Prostate gland (tissue), 2 donors: ENCODE measurements at regions not wholly inside any gene's neighbourhood (a gene's known extent, or its start where the extent isn't known, plus 50 kb on each side); places are given as distances from the start of the nearest gene placed in this dataset.

Experiments used
- DNase-seq: peaks from one replicate; pipeline ENCODE4 v3.0.0-alpha.2; 2019; ENCODE audit warnings: low spot score
- H3K27ac ChIP-seq, 2 donors: fragments of 200-600 bp; sonication (generic); 2 replicates each; pipeline ENCODE4 v1.5.1; 2017 to 2019
- H3K27me3 ChIP-seq: fragments of 200-600 bp; sonication (generic); replicated peaks from 2 replicates; pipeline ENCODE4 v1.5.1; 2019; ENCODE audit not compliant: insufficient read depth
- H3K36me3 ChIP-seq, 2 donors: fragments of 200-600 bp; sonication (generic); 1 replicate in 1 of 2; 2 replicates in 1 of 2; pipeline versions ENCODE4 v1.5.1 to v1.8.1; 2017 to 2019
- H3K4me1 ChIP-seq: fragments of 200-600 bp; sonication (generic); replicated peaks from 2 replicates; pipeline ENCODE4 v1.5.1; 2019
- H3K4me3 ChIP-seq, 2 donors: fragments of 200-600 bp; sonication (generic); 2 replicates each; pipeline ENCODE4 v1.5.1; 2017 to 2019
- H3K9me3 ChIP-seq: fragments of 200-600 bp; sonication (generic); 2 replicates; pipeline ENCODE4 v1.5.1; 2017
- CTCF ChIP-seq, 4 experiments: fragments of 200-600 bp in 2 of 4; fragments of 450-650 bp in 2 of 4; sonication (generic) in 2 of 4; IDR thresholded peaks; 1 replicate in 3 of 4; 2 replicates in 1 of 4; pipeline ENCODE4 v1.5.1; 2016 to 2019; ENCODE audit warnings: antibody characterized with exemption in 4 of 4, mild to moderate bottlenecking in 2 of 4, moderate library complexity in 2 of 4
- POLR2A ChIP-seq: fragments of 450-650 bp; IDR thresholded peaks from one replicate; pipeline ENCODE4 v1.6.1; 2016; ENCODE audit warnings: antibody characterized with exemption, mild to moderate bottlenecking
- POLR2AphosphoS5 ChIP-seq: sonication (generic); formaldehyde crosslinking; IDR thresholded peaks from one replicate; pipeline ENCODE4 v1.6.1; 2017; ENCODE audit warnings: antibody characterized with exemption
- WGBS: methylation state at CpG from one replicate; pipeline ENCODE4 v1.1.5; 2018; 5-methylcytosine and 5-hydroxymethylcytosine counted together
- intact Hi-C: fragments of 100-400 bp; cut with DNase I; formaldehyde crosslinking; loops from one replicate; pipeline ENCODE4 v1.14.2; 2022

- intact Hi-C loops: no loop called here
- Histone ChIP-seq H3K27me3 (peaks cover 3% of the 10 kb centered on the region), H3K4me1 (no peaks in the 10 kb centered on the region), H3K27ac (no peak overlapping the region), H3K9me3 (no peaks in the 10 kb centered on the region), H3K36me3 (no peaks in the 10 kb centered on the region), H3K4me3 (no peak overlapping the region)
- DNase-seq: no peak
- 83% methylated on average over 6 of the region's 6 CpGs for WGBS
- no peak for TF ChIP-seq POLR2A
- no peak for TF ChIP-seq CTCF (IDR thresholded peaks at IDR 0.05)
- TF ChIP-seq POLR2AphosphoS5: no peak
Measured at GRCh38 chr13:22050951-22051563, 380.2 kb downstream of the FGF9 start.

- 74% methylated on average over 3 of the region's 3 CpGs for WGBS
- intact Hi-C loops: no loop called here
- peaks cover 2% of the 10 kb centered on the region for H3K27me3 ChIP-seq
- H3K27ac ChIP-seq: no peak overlapping the region
- no peaks in the 10 kb centered on the region for H3K36me3 ChIP-seq
- DNase-seq: no peak
- TF ChIP-seq POLR2A (no peak), CTCF (IDR thresholded peaks at IDR 0.05) (no peak), POLR2AphosphoS5 (no peak)
- H3K4me3 ChIP-seq: no peak overlapping the region
- H3K9me3 ChIP-seq: no peaks in the 10 kb centered on the region
- H3K4me1 ChIP-seq: no peaks in the 10 kb centered on the region
Measured at GRCh38 chr13:22053053-22053452, 382.2 kb downstream of the FGF9 start.

GRCh38 chr13:22055259-22055658 lies 384.4 kb downstream of the FGF9 start:
- Histone ChIP-seq H3K9me3 (no peaks in the 10 kb centered on the region), H3K27me3 (no peaks in the 10 kb centered on the region), H3K4me3 (no peak overlapping the region), H3K36me3 (no peaks in the 10 kb centered on the region), H3K4me1 (no peaks in the 10 kb centered on the region), H3K27ac (no peak overlapping the region)
- WGBS: 58% methylated on average over 5 of the region's 5 CpGs
- no peak for DNase-seq
- no peak for TF ChIP-seq POLR2A
- no peak for TF ChIP-seq CTCF (IDR thresholded peaks at IDR 0.05)
- no peak for TF ChIP-seq POLR2AphosphoS5
- intact Hi-C loops: no loop called here

GRCh38 chr13:22060187-22060586 lies 389.3 kb downstream of the FGF9 start:
- no peak for DNase-seq
- Histone ChIP-seq H3K9me3 (no peaks in the 10 kb centered on the region), H3K4me3 (no peak overlapping the region), H3K4me1 (no peaks in the 10 kb centered on the region), H3K36me3 (no peaks in the 10 kb centered on the region), H3K27me3 (no peaks in the 10 kb centered on the region), H3K27ac (no peak overlapping the region)
- no peak for TF ChIP-seq CTCF (IDR thresholded peaks at IDR 0.05)
- 46% methylated on average over 6 of the region's 6 CpGs for WGBS
- intact Hi-C loops: no loop called here

- intact Hi-C loops: no loop called here
- H3K27me3 ChIP-seq: no peaks in the 10 kb centered on the region
- TF ChIP-seq POLR2A (no peak), POLR2AphosphoS5 (no peak), CTCF (IDR thresholded peaks at IDR 0.05) (no peak)
- DNase-seq: no peak
- H3K9me3 ChIP-seq: no peaks in the 10 kb centered on the region
- no peak overlapping the region for H3K4me3 ChIP-seq
- H3K27ac ChIP-seq: no peak overlapping the region
- 84% methylated on average over 8 of the region's 8 CpGs for WGBS
- no peaks in the 10 kb centered on the region for H3K36me3 ChIP-seq
- H3K4me1 ChIP-seq: no peaks in the 10 kb centered on the region
Measured at GRCh38 chr13:22061371-22061805, 390.5 kb downstream of the FGF9 start.
